ENCODE measurements at regions not wholly inside any gene's neighbourhood (a gene's known extent, or its start where the extent isn't known, plus 50 kb on each side); places are given as distances from the start of the nearest gene placed in this dataset.

DNA sequence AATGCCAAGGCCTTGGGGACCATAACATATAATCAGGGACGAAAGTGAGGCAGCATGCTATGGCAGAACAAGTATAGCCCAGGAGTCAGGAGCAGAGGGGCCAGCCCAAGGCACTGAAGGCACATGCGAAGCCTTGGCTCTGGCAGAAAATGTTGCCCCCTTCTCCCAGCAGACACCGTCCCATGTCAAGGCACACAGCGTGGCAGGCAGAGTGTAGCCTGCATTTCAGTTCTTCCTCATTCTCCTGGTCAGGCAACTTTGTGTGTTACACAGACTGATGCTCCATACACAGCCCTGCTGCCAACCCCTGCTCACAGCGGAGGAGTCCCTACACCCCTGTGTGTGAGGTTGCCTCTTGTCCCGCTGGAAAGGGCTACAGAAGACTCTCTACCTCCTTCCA is 480.8 kb downstream of the BCL11A start:
- H3F3A ChIP-seq (ENCODE audit: insufficient read depth, low read length): no peaks in the 10 kb centered on the region
- H3K4me3 ChIP-seq (ENCODE audit: low read depth, low read length, poor library complexity, severe bottlenecking): no peak overlapping the region
- no peaks in the 10 kb centered on the region for H4K20me1 ChIP-seq (ENCODE audit: insufficient read depth, low read length)
- no peaks in the 10 kb centered on the region for H3K27me3 ChIP-seq (ENCODE audit: insufficient read depth, low read length)
- H3K27ac ChIP-seq (ENCODE audit: low read depth, low read length, poor library complexity, severe bottlenecking): no peak overlapping the region
- no peaks in the 10 kb centered on the region for H3K79me2 ChIP-seq (ENCODE audit: insufficient read depth, low read length)
- no peaks in the 10 kb centered on the region for H3K4me1 ChIP-seq (ENCODE audit: insufficient read depth, low read length, severe bottlenecking)
- TF ChIP-seq EZH2 (IDR thresholded peaks at IDR 0.05; ENCODE audit: borderline replicate concordance, low read length) (no peak), CTCF (IDR thresholded peaks at IDR 0.05; ENCODE audit: low read length) (no peak)
- H3K9me2 ChIP-seq (ENCODE audit: low read depth, low read length): no peaks in the 10 kb centered on the region
- no peak overlapping the region for H3K9ac ChIP-seq (ENCODE audit: low read length)
- no peaks in the 10 kb centered on the region for H3K9me3 ChIP-seq (ENCODE audit: low read length)
- no peaks in the 10 kb centered on the region for H3K36me3 ChIP-seq (ENCODE audit: insufficient read depth, low read length)
- no peak overlapping the region for H2AFZ ChIP-seq (ENCODE audit: low read length)
- H3K4me2 ChIP-seq (ENCODE audit: low read length): no peak overlapping the region

GRCh38 chr2:60071490-60071831 is 482.0 kb downstream of the BCL11A start:
- no peaks in the 10 kb centered on the region for H3K4me1 ChIP-seq (ENCODE audit: insufficient read depth, low read length, severe bottlenecking)
- TF ChIP-seq CTCF (IDR thresholded peaks at IDR 0.05; ENCODE audit: low read length) (no peak), EZH2 (IDR thresholded peaks at IDR 0.05; ENCODE audit: borderline replicate concordance, low read length) (no peak)
- no peak overlapping the region for H3K27ac ChIP-seq (ENCODE audit: low read depth, low read length, poor library complexity, severe bottlenecking)
- no peak overlapping the region for H3K4me3 ChIP-seq (ENCODE audit: low read depth, low read length, poor library complexity, severe bottlenecking)
- H3K9ac ChIP-seq (ENCODE audit: low read length): no peak overlapping the region
- no peaks in the 10 kb centered on the region for H3K9me3 ChIP-seq (ENCODE audit: low read length)
- no peak overlapping the region for H2AFZ ChIP-seq (ENCODE audit: low read length)
- no peaks in the 10 kb centered on the region for H3K79me2 ChIP-seq (ENCODE audit: insufficient read depth, low read length)
- no peaks in the 10 kb centered on the region for H3K9me2 ChIP-seq (ENCODE audit: low read depth, low read length)
- H3K27me3 ChIP-seq (ENCODE audit: insufficient read depth, low read length): no peaks in the 10 kb centered on the region
- no peak overlapping the region for H3K4me2 ChIP-seq (ENCODE audit: low read length)
- H4K20me1 ChIP-seq (ENCODE audit: insufficient read depth, low read length): no peaks in the 10 kb centered on the region
- H3F3A ChIP-seq (ENCODE audit: insufficient read depth, low read length): no peaks in the 10 kb centered on the region
- no peaks in the 10 kb centered on the region for H3K36me3 ChIP-seq (ENCODE audit: insufficient read depth, low read length)

GRCh38 chr2:60070736-60071489 is 482.5 kb downstream of the BCL11A start:
- Histone ChIP-seq H3K4me2 (ENCODE audit: low read length) (no peak overlapping the region), H3K4me1 (ENCODE audit: insufficient read depth, low read length, severe bottlenecking) (no peaks in the 10 kb centered on the region), H3K27ac (ENCODE audit: low read depth, low read length, poor library complexity, severe bottlenecking) (no peak overlapping the region), H3F3A (ENCODE audit: insufficient read depth, low read length) (no peaks in the 10 kb centered on the region), H3K79me2 (ENCODE audit: insufficient read depth, low read length) (no peaks in the 10 kb centered on the region), H3K4me3 (ENCODE audit: low read depth, low read length, poor library complexity, severe bottlenecking) (no peak overlapping the region), H3K36me3 (ENCODE audit: insufficient read depth, low read length) (no peaks in the 10 kb centered on the region), H3K9me2 (ENCODE audit: low read depth, low read length) (no peaks in the 10 kb centered on the region), H3K27me3 (ENCODE audit: insufficient read depth, low read length) (no peaks in the 10 kb centered on the region), H3K9ac (ENCODE audit: low read length) (no peak overlapping the region), H2AFZ (ENCODE audit: low read length) (no peak overlapping the region), H3K9me3 (ENCODE audit: low read length) (no peaks in the 10 kb centered on the region), H4K20me1 (ENCODE audit: insufficient read depth, low read length) (no peaks in the 10 kb centered on the region)
- TF ChIP-seq CTCF (IDR thresholded peaks at IDR 0.05; ENCODE audit: low read length): no peak
- no peak for TF ChIP-seq EZH2 (IDR thresholded peaks at IDR 0.05; ENCODE audit: borderline replicate concordance, low read length)

Data from OCI-LY1 (cell line).